ENCODE measurements at regions not wholly inside any gene's neighbourhood (a gene's known extent, or its start where the extent isn't known, plus 50 kb on each side); places are given as distances from the start of the nearest gene placed in this dataset.

DNA sequence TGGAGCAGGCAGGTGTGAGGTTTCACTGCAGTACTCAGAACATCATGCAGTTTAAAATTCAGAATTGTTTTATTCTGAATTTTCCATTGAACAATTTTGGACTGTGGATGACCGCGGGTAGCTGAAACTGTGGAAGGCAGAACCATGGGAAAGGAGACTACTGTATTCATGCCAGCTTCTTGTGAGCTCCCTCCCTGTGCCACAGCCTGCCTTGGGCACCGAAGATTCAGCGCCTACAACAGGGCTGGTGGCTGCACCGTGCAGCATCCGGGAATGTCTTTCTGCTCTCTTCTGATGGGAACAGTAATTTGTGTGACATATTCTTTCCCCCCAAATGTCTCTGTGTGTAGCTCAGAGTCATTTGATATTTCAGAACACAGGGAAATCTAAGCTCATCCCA, 118.5 kb upstream of the NKX1-1 start:
- TF ChIP-seq, protein P1, sequence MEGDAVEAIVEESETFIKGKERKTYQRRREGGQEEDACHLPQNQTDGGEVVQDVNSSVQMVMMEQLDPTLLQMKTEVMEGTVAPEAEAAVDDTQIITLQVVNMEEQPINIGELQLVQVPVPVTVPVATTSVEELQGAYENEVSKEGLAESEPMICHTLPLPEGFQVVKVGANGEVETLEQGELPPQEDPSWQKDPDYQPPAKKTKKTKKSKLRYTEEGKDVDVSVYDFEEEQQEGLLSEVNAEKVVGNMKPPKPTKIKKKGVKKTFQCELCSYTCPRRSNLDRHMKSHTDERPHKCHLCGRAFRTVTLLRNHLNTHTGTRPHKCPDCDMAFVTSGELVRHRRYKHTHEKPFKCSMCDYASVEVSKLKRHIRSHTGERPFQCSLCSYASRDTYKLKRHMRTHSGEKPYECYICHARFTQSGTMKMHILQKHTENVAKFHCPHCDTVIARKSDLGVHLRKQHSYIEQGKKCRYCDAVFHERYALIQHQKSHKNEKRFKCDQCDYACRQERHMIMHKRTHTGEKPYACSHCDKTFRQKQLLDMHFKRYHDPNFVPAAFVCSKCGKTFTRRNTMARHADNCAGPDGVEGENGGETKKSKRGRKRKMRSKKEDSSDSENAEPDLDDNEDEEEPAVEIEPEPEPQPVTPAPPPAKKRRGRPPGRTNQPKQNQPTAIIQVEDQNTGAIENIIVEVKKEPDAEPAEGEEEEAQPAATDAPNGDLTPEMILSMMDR (IDR thresholded peaks at IDR 0.05), result no peak
- no peak for TF ChIP-seq POLR2A (IDR thresholded peaks at IDR 0.05)
- no peak for TF ChIP-seq EP300 (IDR thresholded peaks at IDR 0.05)
- TF ChIP-seq POLR2AphosphoS5 (IDR thresholded peaks at IDR 0.05), result no peak
